C4-2B (cell line): ENCODE measurements at regions not wholly inside any gene's neighbourhood (a gene's known extent, or its start where the extent isn't known, plus 50 kb on each side); places are given as distances from the start of the nearest gene placed in this dataset.

Source experiments
- ZFX ChIP-seq: fragments of 450-650 bp; IDR thresholded peaks from 2 replicates; pipeline ENCODE4 v1.6.1; 2017
- TF ChIP-seq, protein P1 (sequence below): fragments of 450-650 bp; conservative IDR thresholded peaks from 2 replicates; pipeline ENCODE4 v1.5.1; 2017; ENCODE audit warnings: mild to moderate bottlenecking

DNA sequence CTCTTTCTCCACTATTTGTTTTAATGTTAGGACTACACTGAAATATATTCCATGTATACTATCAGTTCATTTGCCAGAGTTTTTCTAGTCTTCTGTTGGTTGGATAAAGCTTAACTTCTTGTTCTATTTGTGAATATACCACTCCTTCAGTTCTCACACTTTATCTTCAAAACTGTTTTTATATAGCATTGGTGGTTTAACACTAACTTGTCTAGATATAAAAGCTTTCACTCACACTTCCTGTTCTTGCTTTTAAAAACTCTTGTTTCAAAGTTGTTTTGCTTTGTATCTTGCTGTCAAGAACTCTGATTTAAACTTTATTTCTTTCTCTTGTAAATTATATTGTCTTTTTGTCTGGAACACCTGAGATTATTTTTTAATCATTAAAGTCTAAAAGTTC lies 226.8 kb upstream of the TENT5A start:
- TF ChIP-seq, protein P1, sequence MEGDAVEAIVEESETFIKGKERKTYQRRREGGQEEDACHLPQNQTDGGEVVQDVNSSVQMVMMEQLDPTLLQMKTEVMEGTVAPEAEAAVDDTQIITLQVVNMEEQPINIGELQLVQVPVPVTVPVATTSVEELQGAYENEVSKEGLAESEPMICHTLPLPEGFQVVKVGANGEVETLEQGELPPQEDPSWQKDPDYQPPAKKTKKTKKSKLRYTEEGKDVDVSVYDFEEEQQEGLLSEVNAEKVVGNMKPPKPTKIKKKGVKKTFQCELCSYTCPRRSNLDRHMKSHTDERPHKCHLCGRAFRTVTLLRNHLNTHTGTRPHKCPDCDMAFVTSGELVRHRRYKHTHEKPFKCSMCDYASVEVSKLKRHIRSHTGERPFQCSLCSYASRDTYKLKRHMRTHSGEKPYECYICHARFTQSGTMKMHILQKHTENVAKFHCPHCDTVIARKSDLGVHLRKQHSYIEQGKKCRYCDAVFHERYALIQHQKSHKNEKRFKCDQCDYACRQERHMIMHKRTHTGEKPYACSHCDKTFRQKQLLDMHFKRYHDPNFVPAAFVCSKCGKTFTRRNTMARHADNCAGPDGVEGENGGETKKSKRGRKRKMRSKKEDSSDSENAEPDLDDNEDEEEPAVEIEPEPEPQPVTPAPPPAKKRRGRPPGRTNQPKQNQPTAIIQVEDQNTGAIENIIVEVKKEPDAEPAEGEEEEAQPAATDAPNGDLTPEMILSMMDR: no peak
- no peak for TF ChIP-seq ZFX
